Lower leg skin (tissue), 4 donors: ENCODE measurements at regions not wholly inside any gene's neighbourhood (a gene's known extent, or its start where the extent isn't known, plus 50 kb on each side); places are given as distances from the start of the nearest gene placed in this dataset.
A peak's percentile ranks its signal among the peaks of the same experiment; 100 is the strongest.

Source experiments
- DNase-seq, 2 donors: peaks; one replicate each; pipeline ENCODE4 v3.0.0-alpha.2; 2019; ENCODE audit warnings: low spot score in 2 of 2
- H3K4me3 ChIP-seq: fragments of 200-600 bp; sonication (generic); 2 replicates; pipeline ENCODE4 v1.5.1; 2017; ENCODE audit warnings: mild to moderate bottlenecking, low read depth; ENCODE audit not compliant: poor library complexity, severe bottlenecking
- POLR2A ChIP-seq, 2 donors: fragments of 450-650 bp; IDR thresholded peaks; one replicate each; pipeline ENCODE4 v1.6.1; 2016 to 2017; ENCODE audit warnings: antibody characterized with exemption in 2 of 2, mild to moderate bottlenecking in 1 of 2, moderate library complexity in 1 of 2
- WGBS, 2 donors: methylation state at CpG; one replicate each; pipeline ENCODE4 v1.1.5; 2018; 5-methylcytosine and 5-hydroxymethylcytosine counted together
- intact Hi-C: fragments of 100-400 bp; cut with DNase I; formaldehyde crosslinking; loops from one replicate; pipeline ENCODE4 v1.15.0; 2023; ENCODE audit warnings: low total_unique reads
- TF ChIP-seq, protein P1 (sequence below), 3 donors: fragments of 450-650 bp; IDR thresholded peaks; one replicate each; pipeline ENCODE4 v1.5.1; 2016; ENCODE audit warnings: antibody characterized with exemption in 3 of 3, mild to moderate bottlenecking in 3 of 3, moderate library complexity in 2 of 3

DNA sequence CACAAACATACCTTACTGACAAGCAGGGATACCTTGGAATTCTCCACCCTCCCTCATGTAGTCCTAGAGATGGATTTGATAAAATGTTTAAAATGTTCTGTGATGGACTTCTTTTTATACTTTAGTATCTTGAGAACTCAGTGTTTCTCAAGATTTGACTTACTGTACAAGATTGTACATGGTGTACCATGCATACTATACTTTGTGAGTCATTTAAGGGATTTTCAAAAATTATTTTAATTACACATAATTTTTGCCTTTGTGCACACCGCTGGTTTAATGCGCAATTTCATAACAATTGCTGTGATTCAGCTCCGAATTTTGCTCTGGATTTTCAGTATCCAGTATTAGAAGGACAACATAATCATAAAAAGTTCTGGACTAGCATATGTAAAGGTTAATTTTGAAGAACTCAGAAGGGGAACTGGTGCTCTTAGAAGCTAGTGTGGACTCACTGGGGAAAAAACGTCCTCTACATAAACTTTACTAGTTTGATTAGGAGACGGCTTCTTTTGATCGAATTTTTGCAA is 78.6 kb upstream of the ACSL3 start:
- no peak for DNase-seq
- intact Hi-C loops, result no loop called here
- H3K4me3 ChIP-seq, result no peak overlapping the region
- no peak for TF ChIP-seq POLR2A (IDR thresholded peaks at IDR 0.05)
- WGBS, 2 donors, result 90 to 91% methylated on average over 6 of the region's 6 CpGs

DNA sequence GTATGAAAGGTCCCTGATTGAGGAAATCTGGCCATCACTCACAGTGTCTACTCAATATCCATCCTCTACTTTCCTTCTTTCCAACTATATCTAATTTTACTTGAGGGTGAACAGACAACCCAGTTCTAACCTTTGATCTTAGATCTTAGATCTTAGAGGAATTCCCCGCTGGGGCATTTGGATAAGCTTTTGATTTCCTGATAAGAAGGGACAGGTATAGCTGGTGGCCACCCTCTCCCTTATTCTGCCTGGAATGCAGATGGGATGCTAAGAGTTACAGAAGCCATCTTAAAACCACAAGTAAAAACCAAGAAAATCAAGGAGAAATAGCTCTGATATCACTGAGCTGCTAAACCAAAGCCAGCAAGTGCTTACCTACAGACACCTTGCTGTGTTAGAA is 77.2 kb upstream of the ACSL3 start:
- DNase-seq, result no peak
- WGBS, 2 donors, result 66 to 88% methylated on average over 1 of the region's 1 CpG
- no peak for TF ChIP-seq POLR2A (IDR thresholded peaks at IDR 0.05)
- TF ChIP-seq, protein P1, sequence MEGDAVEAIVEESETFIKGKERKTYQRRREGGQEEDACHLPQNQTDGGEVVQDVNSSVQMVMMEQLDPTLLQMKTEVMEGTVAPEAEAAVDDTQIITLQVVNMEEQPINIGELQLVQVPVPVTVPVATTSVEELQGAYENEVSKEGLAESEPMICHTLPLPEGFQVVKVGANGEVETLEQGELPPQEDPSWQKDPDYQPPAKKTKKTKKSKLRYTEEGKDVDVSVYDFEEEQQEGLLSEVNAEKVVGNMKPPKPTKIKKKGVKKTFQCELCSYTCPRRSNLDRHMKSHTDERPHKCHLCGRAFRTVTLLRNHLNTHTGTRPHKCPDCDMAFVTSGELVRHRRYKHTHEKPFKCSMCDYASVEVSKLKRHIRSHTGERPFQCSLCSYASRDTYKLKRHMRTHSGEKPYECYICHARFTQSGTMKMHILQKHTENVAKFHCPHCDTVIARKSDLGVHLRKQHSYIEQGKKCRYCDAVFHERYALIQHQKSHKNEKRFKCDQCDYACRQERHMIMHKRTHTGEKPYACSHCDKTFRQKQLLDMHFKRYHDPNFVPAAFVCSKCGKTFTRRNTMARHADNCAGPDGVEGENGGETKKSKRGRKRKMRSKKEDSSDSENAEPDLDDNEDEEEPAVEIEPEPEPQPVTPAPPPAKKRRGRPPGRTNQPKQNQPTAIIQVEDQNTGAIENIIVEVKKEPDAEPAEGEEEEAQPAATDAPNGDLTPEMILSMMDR (IDR thresholded peaks at IDR 0.05), result no peak
- intact Hi-C loops, result no loop called here
- H3K4me3 ChIP-seq, result no peak overlapping the region

DNA sequence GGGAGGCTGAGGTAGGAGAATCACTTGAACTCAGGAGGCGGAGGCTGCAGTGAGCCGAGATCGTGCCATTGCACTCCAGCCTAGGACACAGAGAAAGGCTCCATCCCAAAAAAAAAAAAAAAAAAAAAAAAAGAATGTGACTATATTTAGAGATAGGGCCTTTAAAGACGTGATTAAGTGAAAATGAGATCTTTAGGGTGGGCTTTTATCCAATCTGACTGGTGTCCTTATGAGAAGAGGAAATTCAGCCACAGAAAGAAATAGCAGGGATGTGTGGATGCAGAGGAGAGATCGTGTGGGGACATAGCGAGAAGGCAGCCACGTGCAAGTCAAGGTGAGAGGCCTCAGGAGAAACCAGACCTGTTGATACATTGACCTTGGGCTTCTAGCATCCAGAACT is 69.9 kb upstream of the ACSL3 start:
- intact Hi-C loops, result no loop called here
- WGBS, 2 donors, result 90 to 94% methylated on average over 7 of the region's 7 CpGs
- no peak overlapping the region for H3K4me3 ChIP-seq
- TF ChIP-seq POLR2A (IDR thresholded peaks at IDR 0.05), result no peak
- TF ChIP-seq, protein P1 (IDR thresholded peaks at IDR 0.05), result no peak
- no peak for DNase-seq

DNA sequence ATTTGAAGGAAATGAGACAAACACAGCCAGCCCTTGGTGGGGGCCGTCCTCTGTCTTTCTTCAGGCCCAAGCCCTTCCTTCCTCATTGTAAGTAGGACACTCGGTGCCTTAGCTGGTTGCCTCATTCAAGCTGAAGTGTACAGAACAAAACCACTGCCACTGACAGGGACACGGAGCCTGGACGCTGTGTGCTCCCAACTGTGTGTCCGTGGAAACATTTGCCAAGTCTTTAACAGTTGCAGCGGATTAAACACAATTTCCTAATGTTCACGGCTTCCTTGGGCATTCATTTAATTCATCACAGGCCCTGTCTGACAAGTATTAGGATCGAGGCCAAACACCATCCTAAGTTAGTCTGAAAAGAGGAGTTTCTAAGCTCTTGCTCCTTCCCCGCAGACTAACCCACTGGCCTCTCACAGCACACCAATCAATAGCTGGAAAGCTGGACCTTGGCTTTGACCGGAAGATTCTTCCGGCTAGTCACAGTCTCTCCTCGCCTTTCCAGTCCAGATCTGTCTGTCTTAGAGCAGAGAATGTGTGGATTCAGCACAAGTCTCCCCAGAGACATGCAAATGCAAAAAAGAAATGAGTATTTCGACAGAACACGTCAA is 68.7 kb upstream of the ACSL3 start:
- no peak for TF ChIP-seq POLR2A (IDR thresholded peaks at IDR 0.05)
- TF ChIP-seq, protein P1 (IDR thresholded peaks at IDR 0.05), result no peak
- H3K4me3 ChIP-seq, result no peak overlapping the region
- WGBS, 2 donors, result 62 to 66% methylated on average over 14 of the region's 14 CpGs
- peak; percentile 57 to 88 for DNase-seq
- intact Hi-C loops, result no loop called here

DNA sequence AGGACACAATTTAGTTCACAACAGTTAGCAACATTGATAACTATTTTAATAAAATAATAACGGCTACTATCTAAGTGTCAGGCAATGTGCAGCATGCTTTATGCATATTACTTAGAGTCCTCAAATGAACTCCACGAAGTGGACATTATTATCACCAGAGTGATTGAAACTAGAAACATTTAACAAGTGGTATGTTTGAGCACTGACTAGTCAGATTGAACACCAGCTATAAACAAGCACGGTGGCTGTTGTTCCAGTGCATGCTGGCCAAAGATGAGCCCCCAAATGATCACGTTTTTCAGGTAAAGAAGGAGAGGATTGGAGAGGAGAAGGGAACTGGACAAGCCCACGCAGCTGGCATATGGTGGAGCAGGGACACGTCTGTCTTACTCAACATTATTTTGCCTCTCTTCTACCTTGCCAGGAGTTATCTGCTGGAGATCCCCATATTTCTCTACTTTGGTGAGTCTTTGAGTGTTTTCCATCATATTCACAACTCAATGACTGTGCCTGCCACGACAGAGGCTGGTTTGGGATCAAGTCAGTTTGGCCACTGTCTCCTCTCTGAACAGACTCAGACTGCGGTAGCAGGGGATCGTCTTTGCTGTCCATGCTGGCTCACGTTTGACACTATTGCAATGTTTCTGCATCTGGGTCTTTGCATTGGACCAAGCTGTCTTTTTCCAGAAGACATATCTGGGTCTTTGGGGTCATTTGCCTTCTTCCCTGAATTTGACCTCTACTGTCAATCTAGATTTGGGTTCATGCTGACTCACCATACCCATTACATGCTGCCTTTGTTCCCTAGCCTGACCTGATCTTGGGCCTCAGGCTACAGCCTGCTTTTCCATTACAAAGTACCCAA is 66.0 kb upstream of the ACSL3 start:
- intact Hi-C loops, result no loop called here
- TF ChIP-seq, protein P1 (IDR thresholded peaks at IDR 0.05), result no peak
- no peak for TF ChIP-seq POLR2A (IDR thresholded peaks at IDR 0.05)
- WGBS, 2 donors, result 83 to 84% methylated on average over 10 of the region's 10 CpGs
- no peak overlapping the region for H3K4me3 ChIP-seq
- no peak for DNase-seq
